Upper lobe of left lung (tissue), 6 donors: ENCODE measurements at regions not wholly inside any gene's neighbourhood (a gene's known extent, or its start where the extent isn't known, plus 50 kb on each side); places are given as distances from the start of the nearest gene placed in this dataset.
A peak's percentile ranks its signal among the peaks of the same experiment; 100 is the strongest.

Experiments used
- ATAC-seq, 2 donors: fragments of 200-7000 bp; cut with Tn5 transposase; one replicate each; pipeline ENCODE4 v1.9.1; 2022; ENCODE audit warnings: mild to moderate bottlenecking in 2 of 2, moderate library complexity in 2 of 2; ENCODE audit not compliant: low FRiP score in 2 of 2
- DNase-seq, 2 donors: peaks; one replicate each; pipeline ENCODE4 v3.0.0-alpha.2; 2019 to 2020
- H3K27ac ChIP-seq, 4 donors: fragments of 200-600 bp; sonication (generic); one replicate each; pipeline ENCODE4 v1.5.1; 2016 to 2019
- H3K27me3 ChIP-seq, 4 donors: fragments of 200-600 bp; sonication (generic); one replicate each; pipeline ENCODE4 v1.5.1; 2017 to 2019
- H3K36me3 ChIP-seq, 4 donors: fragments of 200-600 bp; sonication (generic); one replicate each; pipeline ENCODE4 v1.5.1; 2016 to 2019
- H3K4me1 ChIP-seq, 4 donors: fragments of 200-600 bp; sonication (generic); one replicate each; pipeline ENCODE4 v1.5.1; 2018 to 2019
- H3K4me3 ChIP-seq, 4 donors: fragments of 200-600 bp; sonication (generic); one replicate each; pipeline ENCODE4 v1.5.1; 2017 to 2019; ENCODE audit warnings: mild to moderate bottlenecking in 2 of 4, moderate library complexity in 1 of 4
- H3K9me3 ChIP-seq, 4 donors: fragments of 200-600 bp; sonication (generic); one replicate each; pipeline ENCODE4 v1.5.1; 2018 to 2019
- CTCF ChIP-seq, 6 experiments: fragments of 450-650 bp in 4 of 6; fragments of 200-600 bp in 2 of 6; sonication (generic) in 2 of 6; IDR thresholded peaks; one replicate each; pipeline ENCODE4 v1.5.1; 2016 to 2019; ENCODE audit warnings: antibody characterized with exemption in 6 of 6
- EP300 ChIP-seq, 4 donors: sonication (generic); formaldehyde crosslinking; IDR thresholded peaks; one replicate each; pipeline ENCODE4 v1.5.1; 2017; ENCODE audit warnings: antibody characterized with exemption in 4 of 4, control low read depth in 2 of 4
- POLR2A ChIP-seq, 4 donors: fragments of 450-650 bp; IDR thresholded peaks; one replicate each; pipeline ENCODE4 v1.5.1; 2016 to 2017; ENCODE audit warnings: antibody characterized with exemption in 4 of 4, mild to moderate bottlenecking in 2 of 4
- POLR2AphosphoS5 ChIP-seq, 2 donors: sonication (generic); formaldehyde crosslinking; IDR thresholded peaks; one replicate each; pipeline ENCODE4 v1.5.1; 2017; ENCODE audit warnings: antibody characterized with exemption in 2 of 2
- WGBS, 2 donors: methylation state at CpG; one replicate each; pipeline ENCODE4 v1.1.5; 2017 to 2018; 5-methylcytosine and 5-hydroxymethylcytosine counted together
- small RNA-seq, 4 donors: library from RNA; depleted of rRNA; stranded (forward); fragments of <200 nt; gene quantifications; one replicate each; pipeline ENCODE3, GENCODE V24; 2016
- donor health status: DM: no; HTN: no; CAD: no; lungs with moderate emphysema.
- donor health status: DM: no; HTN: yes; CAD: no; lungs with severe emphysema.

GRCh38 chr3:25367025-25367424 lies 61.0 kb upstream of the RARB start:
- DNase-seq: no peak
- H3K36me3 ChIP-seq: no peaks in the 10 kb centered on the region
- 90 to 100% methylated on average over 1 of the region's 1 CpG for WGBS, 2 donors
- no peaks in the 10 kb centered on the region for H3K27me3 ChIP-seq
- ATAC-seq: no peak
- H3K9me3 ChIP-seq: no peaks in the 10 kb centered on the region
- no peak overlapping the region for H3K27ac ChIP-seq
- H3K4me1 ChIP-seq: no peaks in the 10 kb centered on the region
- TF ChIP-seq EP300 (IDR thresholded peaks at IDR 0.05) (no peak), CTCF (IDR thresholded peaks at IDR 0.05) (no peak), POLR2AphosphoS5 (IDR thresholded peaks at IDR 0.05) (no peak), POLR2A (IDR thresholded peaks at IDR 0.05) (no peak)
- no peak overlapping the region for H3K4me3 ChIP-seq

DNA sequence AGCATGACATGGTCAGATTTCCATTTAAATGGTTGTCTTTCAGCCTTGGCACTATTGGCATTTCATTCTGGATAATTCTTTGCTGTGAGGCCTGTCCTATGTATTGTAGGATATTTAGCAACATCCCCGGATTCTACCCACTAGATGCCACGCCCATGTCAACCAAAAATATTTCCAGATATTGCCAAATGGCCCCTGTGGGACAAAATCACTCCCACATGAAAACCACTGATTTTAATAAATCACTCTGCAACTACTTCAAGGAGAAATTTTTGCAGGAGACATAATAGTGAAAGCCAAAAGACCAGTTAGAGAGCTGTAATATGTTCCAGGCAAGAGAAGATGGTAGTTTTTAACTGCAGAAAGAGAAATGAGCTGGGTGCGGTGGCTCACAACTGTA lies 55.9 kb upstream of the RARB start:
- no peak overlapping the region for H3K27ac ChIP-seq

GRCh38 chr3:25376340-25376739 lies 51.7 kb upstream of the RARB start:
- H3K27me3 ChIP-seq: no peaks in the 10 kb centered on the region
- 63% methylated on average over 4 of the region's 4 CpGs for WGBS, 2 donors
- DNase-seq: no peak
- TF ChIP-seq POLR2A (IDR thresholded peaks at IDR 0.05) (no peak), CTCF (IDR thresholded peaks at IDR 0.05) (no peak), EP300 (IDR thresholded peaks at IDR 0.05) (no peak), POLR2AphosphoS5 (IDR thresholded peaks at IDR 0.05) (no peak)
- H3K36me3 ChIP-seq: no peaks in the 10 kb centered on the region
- H3K27ac ChIP-seq: no peak overlapping the region
- ATAC-seq: no peak
- H3K4me3 ChIP-seq: no peak overlapping the region
- H3K4me1 ChIP-seq: peaks cover 0 to 6% (median 0%) of the 10 kb centered on the region in 4 donors
- H3K9me3 ChIP-seq: no peaks in the 10 kb centered on the region

More for the DNA sequence above, 55.9 kb upstream of the RARB start:
- H3K4me1 ChIP-seq: no peaks in the 10 kb centered on the region
- WGBS, 2 donors: 75 to 92% methylated on average over 3 of the region's 3 CpGs
- ATAC-seq (peak in 1 of 2 donors; percentile 60), DNase-seq (no peak)
- no peaks in the 10 kb centered on the region for H3K36me3 ChIP-seq
- no peaks in the 10 kb centered on the region for H3K27me3 ChIP-seq
- H3K9me3 ChIP-seq: no peaks in the 10 kb centered on the region
- H3K4me3 ChIP-seq: no peak overlapping the region
- TF ChIP-seq EP300 (IDR thresholded peaks at IDR 0.05) (no peak), POLR2A (IDR thresholded peaks at IDR 0.05) (no peak), CTCF (IDR thresholded peaks at IDR 0.05) (no peak), POLR2AphosphoS5 (IDR thresholded peaks at IDR 0.05) (no peak)

DNA sequence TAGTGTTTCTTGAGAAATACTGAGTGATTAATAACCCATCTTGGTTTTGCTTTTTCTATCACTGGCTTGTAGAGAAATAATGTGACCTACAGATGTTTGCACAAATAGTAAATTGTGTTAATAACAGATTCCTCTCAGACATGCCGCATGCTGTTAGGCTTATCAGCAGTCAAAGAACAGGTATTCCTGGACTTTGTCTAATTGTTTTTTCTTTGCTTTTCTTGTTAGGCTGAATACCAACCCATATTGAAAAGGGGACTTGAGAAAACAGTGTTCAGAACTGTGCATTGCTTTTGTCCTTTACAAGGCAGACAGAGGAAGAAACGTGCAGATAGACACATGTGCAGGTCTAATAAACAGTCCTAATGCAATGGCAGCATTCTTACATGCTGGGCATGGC lies 51.0 kb upstream of the RARB start:
- Histone ChIP-seq H3K27me3 (no peaks in the 10 kb centered on the region), H3K27ac (no peak overlapping the region), H3K36me3 (no peaks in the 10 kb centered on the region), H3K9me3 (no peaks in the 10 kb centered on the region), H3K4me1 (peaks cover 0 to 6% (median 0%) of the 10 kb centered on the region in 4 donors), H3K4me3 (no peak overlapping the region)
- no peak for ATAC-seq
- WGBS, 2 donors: 80 to 81% methylated on average over 2 of the region's 2 CpGs
- TF ChIP-seq POLR2A (IDR thresholded peaks at IDR 0.05) (no peak), POLR2AphosphoS5 (IDR thresholded peaks at IDR 0.05) (no peak), EP300 (IDR thresholded peaks at IDR 0.05) (no peak), CTCF (IDR thresholded peaks at IDR 0.05) (no peak)
- no peak for DNase-seq

Small RNAs in the stretch of these regions (small RNA-seq; reads per million reads assigned to genes)
- gene RN7SL216P: 0 reads per million in 4 donors
- 0 reads per million in 4 donors for gene RNA5SP125
- 0 to 0.11 (median 0) reads per million in 4 donors for gene RNA5SP126
